Amniotic stem cell (primary cell): ENCODE measurements at regions not wholly inside any gene's neighbourhood (a gene's known extent, or its start where the extent isn't known, plus 50 kb on each side); places are given as distances from the start of the nearest gene placed in this dataset.

Source experiments
- DNase-seq: peaks from one replicate; lab custom pipeline; 2025; lab: John Stamatoyannopoulos, UW

DNA sequence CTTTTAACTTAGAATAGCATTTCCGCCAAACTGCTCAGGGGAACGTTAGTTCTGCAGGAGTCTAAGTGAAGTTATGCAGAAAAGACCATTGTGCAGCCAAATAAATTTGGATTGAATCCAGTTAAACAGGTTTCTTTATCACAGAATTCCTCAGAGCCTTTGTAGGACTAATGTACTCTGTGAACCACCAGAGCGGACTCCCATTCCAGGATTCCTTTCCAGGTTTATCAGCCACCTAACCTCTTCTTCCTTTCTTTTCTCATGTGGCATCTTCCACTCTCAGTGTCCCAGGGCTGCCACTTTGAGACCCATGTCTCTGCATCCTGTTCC lies 350.4 kb downstream of the TSN start:
- no peak for DNase-seq

DNA sequence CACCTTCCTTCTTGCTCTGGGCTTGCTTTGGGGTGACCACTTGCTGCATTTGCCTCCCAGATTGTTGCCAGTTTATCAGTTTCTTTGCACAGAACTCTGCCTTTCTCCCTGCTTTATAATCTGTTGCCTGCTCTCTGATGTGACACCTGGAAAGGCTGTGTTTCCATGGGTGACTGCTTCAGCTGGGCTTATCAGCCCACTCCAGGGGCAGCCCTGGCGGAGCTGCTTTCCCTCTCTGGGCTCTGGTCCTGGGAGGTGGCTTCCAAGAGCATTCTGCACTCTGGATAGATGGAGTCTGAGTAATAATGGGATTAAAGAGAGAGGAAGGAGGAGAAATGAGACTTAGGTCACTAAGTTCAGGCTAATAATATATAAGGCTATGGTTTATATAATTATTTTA lies 352.7 kb downstream of the TSN start:
- DNase-seq = no peak

DNA sequence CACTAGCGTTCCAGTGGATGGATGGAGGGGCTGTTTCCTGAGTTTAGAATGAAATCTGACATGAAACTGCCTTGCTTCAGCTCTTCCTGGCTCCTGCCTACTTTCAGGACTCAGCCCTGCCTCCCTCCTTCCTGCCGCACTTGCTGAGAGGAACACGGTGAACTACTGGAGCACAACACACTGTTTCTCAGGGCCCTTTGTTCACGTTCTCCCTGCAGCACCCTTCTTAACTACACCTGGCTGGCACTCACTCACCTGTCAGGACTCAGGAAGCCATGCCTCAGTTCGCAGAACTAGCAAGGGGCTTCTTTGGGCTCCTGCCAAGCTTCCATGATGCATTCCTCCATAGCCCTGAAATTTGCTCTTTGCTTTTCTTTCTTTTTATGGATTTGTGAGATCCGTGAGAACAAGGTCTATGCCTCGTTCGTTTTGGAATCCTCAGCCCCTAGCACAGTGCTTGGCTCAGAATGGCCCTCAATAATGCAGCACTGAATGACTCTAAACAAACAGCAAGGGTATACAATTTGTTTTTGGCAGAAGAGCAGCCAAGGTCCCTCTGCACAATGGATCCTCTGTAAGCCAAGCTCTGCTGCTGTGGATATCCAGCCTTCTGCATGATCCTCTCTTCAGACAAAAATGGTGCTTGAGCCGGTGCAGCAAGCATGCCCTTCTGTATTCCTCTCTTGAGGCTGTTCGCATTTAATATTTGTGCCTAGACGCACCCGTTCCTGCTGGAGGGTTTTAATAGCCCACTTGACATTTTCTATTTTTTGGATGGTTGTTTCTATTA lies 357.0 kb downstream of the TSN start:
- DNase-seq = no peak

DNA sequence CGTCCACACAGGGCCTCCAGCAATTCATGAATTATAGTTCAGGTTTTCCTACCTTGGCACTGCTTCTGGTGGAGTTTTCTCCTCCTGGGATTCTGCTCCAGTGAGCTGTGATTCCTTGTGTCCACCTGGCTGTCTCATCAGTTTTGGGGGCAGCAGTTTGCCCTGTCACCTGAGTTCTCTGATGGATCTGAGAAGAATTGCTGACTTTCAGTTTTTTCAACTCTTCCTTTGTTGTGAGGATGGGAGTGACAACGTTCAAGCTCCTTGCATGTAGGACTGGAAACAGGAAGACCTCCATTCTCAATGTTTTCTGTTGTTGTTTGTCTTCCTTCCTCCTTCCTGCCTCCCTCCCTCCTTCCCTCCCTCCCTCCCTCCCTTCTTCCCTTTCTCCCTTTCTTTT lies 359.0 kb downstream of the TSN start:
- DNase-seq = no peak

DNA sequence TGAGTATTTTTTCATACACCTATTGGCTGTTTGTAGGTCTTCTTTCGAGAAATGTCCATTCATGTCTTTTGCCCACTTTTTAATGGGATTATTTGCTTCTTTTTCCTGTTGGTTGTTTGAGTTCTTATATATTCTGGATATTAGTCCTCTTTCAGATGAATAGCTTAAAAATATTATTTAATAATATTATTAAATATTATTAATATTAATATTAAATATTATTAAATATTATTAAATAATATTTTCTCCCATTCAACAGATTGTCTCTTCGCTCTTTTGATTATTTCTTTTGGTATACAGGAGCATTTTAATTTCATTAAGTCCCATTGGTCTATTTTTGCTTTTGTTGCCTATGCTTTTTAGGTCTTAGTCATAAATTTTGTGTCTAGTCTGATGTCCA lies 361.9 kb downstream of the TSN start:
- DNase-seq = no peak

DNA sequence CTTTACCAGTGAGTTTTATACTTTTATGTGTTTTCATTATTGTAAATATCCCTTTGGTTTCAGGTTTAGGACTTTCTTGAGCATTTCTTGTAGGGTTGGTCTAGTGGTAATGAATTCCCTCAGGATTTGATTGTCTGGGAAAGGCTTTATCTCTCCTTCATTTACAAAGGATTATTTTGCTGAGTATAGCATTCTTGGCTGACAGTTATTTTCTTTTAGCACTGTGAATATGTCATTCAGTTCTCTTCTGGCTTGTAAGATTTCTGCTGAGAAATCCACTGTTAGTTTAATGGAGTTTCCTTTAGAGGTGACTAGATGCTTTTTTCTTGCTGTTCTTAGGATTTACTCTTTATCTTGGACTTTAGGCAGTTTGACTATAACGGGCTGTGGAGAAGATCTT lies 373.9 kb downstream of the TSN start:
- DNase-seq = no peak

DNA sequence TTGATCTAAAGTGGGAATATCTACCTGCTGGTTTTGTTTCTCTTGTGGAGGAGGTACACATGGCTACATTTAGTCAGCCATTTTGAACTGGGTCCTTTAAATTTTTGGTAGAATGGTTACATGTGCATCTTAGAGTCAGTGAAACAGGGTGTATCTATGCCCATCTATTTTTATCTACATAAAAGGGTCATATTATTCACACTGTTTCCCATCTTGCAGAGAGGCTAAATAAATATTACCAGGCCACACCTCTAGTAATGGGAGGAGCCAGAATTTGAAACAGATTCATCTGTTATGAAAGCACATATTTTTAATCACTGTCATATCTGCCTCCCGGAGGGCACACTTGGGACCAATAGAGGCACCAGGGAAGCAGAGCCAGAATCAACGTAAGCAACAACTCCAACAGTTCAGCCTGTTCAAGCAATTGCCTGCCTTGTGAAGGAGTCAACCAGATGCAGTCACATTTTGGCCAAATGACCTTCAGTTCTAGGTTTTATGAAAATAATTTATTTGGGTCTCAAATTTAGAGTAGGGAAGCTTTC lies 376.8 kb downstream of the TSN start:
- DNase-seq = no peak

DNA sequence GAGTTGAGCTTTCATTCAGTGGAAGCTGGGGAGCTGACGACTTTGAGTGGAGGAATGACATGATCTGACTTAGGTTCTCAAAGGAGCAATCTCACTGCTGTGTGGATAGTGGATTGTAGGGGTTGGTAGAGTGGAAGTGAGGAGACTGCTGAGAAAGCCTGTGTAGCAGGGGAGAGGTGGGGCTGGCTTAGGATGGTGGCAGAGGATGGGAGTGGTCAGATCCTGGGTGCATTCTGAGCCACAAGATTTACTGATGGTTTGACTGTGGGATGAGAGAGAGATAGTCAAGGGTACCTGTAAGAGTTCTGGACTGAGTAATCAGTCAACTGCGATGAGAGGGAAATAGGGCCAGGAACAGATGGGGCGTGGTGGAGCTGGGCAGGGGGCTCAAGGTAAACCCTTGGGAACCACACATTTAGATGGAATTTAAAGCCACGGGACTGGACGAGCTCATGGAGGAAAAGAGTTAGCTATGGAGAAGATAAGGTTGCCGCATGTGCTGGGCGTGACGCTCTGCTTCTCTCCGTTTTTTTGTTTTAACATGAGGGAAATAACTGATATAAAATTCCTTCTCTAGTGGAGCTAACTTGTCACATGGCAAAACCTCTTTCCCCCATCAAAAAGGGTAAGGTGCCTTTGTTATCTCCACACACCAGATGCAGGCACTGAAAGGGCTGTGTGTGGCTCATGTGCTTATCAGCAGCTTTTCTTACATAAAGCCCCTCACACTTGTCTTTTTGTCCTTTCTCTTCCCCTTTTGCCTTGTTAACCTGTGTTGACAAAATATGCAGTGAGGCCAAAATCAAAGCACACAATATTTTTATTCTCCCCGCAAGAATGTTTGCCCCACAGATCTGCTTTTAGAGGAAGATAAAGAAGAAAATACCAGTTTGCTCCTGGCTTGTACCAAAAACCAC lies 379.8 kb downstream of the TSN start:
- no peak for DNase-seq

DNA sequence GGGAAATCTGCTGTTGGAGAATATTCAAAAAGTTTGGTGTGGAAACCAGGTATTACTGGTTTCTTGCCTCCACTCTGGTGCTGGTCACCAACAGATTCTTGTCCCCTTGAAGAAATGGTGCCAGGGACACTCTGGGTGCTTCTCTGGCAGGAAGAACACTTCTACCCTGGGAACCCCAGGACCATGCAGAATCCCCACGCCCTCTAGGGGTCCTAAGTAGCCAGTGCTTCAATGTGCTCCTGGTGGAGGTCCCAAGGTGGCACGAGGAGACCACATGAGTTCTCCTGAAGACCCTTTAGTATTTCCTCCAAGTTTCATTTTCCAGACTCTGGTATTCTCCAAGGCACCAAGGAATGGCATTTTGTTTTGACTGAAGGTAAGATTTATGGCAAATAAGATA lies 380.6 kb downstream of the TSN start:
- DNase-seq = peak; percentile 6

DNA sequence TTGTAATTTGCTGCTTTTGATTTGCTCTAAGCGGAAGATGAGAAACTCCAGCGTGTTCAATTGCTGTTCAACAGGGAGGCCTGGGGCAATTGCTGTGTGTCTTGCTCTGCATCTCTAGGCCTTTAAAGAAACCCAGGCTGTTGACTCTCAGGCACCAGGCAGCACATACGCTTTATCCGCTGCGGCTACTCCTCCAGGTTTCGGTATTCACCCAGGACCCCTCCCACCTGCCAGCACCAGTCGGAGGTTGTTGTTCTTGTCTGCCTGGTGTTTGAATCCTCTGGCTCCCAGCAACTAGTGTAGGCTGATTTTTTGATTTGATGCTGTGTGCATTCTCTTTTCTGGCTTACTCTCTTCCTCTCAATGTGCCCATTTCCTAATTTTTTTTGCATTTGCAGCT lies 383.1 kb downstream of the TSN start:
- DNase-seq = no peak

DNA sequence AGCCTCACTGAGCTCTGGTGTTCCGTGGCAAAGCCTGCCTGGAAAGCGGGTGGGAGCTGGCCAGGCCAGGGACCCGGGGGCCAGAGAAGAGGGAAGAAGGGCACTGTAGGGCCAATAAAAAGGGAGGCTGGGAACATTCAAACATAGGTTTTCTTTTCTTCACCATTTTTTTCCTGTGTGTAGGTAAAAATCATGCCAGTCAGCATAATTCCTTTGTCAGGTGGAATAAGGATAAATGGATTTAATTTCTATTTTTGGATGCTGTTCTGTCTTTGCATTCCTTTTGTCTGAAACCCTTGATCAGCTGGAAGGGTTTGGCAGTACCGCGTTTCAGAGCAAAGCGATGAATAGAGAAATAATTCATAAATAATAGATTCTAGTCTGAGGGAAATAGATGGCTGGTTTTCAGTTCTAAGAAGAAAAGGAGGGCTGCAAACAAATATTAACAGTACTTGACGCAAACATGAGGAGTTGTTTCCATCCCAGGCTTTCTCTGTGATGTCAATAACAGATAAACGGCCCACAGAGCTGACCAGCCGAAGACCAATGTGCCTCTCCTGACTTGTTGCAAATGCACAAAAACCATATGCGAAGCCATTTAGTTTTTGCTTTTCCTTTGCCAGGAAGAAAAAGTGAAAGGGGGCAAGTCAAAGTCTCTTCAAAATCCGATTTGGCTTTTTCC lies 384.4 kb downstream of the TSN start:
- DNase-seq = no peak

DNA sequence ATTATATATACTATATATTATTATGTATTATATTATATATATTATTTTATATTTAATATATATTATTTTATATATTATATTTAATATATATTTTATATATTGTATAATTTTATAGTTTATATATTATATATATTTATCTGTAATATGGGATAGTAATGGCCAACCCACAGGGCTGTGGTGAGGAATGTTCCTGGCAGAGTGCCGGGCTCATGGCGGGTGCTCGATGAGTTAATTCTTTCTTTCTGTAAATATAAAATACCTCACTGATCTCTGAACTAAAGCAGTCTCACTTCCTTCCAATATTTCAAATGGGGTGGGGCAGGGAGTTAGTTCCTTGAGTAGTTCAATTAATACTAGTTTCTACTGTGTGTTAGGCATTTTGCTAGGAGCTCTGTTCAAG lies 389.4 kb downstream of the TSN start:
- no peak for DNase-seq

DNA sequence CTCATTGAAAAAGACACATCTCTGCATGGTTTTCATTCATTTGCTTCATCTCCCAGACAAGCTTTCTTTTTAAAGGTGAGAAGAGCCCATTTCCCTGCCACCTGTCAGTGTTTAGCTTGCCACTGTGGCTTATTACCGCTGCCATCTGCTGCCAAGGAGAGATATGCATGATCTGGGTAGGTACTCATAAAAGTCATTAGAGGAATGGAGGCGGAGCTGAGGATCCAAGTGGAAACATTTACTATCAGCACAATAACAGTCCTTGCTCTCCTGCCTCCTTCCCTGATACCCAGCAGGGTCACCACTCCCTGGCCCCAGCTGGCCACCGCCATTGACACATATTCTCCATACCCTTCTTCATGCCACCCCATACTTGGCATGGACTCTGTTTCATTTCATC lies 390.4 kb downstream of the TSN start:
- no peak for DNase-seq

DNA sequence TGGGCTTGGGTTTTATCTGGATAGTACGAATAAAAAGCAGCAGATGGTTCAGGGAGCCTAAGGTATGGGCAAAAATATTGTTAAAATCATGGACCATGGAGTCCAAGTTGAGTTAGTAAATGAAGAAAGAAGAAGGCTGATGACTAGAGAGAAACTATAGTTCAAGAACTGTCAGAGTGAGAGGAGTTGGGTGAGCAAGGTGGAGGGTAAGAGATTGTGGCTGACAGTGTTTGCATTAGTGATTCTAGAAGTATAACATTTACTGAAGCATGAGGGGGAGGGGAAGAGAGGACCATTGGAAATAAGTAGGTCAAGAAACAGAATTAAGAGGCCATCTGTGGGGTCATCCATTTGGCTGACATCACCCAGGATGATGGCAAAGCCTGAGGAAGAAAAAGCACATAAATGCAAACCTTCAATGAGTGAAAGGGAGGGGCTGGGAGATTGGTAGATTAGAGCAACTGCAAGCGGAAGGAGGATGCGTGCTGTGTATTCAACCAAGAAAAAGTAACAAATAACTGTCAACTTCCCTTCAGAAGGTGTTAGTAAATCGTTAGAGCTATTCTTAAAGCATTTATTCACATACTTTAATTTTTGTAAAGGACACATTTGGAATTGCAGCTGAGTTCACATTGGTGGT lies 392.8 kb downstream of the TSN start:
- DNase-seq = no peak

DNA sequence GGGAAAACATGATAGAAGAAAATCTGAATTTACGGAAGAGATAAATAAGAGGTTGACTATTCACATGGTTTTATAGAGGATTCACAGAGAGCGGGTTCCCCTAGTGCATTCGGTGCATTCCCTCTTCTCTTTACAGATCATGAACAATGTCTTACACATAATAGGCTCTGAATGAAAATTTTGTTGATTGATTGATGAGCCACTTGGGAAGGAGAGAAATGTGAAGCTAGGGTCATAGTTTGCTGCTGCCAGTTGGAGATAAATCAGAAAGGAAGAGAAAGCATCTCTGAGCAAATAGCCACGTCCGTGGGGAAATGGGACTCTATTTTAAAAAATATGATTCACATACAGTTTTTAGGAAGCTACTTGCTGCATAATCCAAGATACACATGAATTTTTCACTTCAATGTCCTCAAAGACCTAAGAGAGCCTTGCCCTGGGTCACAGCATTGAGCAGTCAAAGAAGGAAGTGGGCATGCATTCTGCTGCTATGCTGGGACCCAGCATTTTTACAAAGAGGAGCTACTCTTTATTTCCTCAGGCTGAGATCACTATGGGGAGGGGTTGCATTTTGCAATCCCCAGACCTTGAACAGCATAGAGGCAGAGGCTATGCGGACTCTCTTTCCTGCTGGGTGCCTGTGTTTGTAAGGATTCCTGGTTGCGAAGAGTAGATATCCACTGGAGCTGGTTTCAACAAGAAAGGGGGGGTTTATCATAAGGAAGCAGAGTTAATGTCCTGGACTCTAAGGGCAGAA lies 395.3 kb downstream of the TSN start:
- no peak for DNase-seq

DNA sequence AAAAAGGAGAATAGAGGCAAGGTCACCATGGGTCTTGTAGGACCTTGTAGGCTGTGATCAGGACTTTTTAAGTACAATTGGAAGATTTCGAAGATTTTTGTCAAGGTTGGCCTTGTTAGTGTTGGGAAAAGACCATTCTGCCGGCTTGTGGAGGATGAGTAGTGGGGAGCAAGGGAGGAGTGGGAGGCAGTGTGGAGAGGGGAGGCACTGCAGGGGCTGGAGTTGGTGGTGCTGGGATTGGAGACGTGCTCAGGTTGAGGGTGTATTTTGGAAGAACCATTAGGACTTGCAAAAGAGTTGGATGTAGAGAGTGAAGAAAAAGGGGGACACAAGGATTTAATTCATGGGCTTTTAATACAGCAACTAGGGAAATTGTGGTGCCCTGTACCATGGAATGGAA lies 397.1 kb downstream of the TSN start:
- DNase-seq = no peak

DNA sequence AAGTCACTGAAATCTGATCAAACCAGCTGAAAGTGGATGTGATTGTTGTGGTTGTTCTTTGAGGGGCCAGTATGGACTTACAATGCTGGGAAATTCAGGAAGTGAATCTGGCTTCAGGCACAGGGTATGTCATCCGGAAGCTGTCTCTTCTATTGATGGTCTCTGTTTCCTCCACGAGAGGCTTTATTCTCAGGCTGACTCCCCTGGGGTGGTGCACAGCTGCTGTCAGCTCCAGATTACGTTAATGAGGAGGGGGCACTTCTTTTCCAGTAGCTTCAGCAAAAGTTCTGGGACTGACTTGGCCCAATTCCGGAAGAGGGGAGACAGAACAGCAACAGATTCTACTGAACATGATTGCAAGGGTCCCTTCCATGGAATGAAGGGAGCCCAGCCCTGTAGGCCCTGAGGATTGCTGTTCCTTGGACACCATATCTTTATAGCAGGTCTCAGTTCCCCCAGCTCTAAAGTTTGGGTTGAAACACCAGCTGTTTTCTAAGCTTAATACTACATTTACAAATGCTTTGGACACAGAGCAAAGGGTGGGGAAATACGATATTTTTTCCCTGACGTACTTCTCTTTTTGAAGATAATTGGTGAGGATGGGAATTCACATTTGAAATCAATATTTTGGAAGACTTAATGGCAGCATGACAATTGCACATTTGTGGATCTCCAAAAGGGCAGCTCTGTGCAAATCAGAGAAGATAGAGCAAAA lies 400.9 kb downstream of the TSN start:
- no peak for DNase-seq

DNA sequence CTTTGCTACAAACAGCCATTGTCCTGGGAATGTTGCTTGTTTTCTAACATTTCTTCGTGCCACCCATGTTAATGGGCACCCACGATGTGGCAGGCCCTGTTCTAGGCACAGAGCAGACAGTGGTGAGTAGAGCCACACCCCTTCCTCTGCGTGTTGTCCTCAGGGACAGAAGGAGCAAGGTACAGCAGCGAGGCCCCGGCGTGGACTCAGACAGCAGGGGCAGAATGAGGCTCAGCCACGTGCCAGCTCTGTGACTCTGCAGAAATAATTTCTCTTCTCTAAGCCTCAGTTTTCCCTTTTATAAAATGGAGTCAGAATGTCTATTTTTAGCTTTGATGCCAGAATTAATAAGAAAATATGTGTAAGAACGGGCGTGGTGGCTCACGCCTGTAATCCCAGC lies 401.7 kb downstream of the TSN start:
- DNase-seq = no peak

DNA sequence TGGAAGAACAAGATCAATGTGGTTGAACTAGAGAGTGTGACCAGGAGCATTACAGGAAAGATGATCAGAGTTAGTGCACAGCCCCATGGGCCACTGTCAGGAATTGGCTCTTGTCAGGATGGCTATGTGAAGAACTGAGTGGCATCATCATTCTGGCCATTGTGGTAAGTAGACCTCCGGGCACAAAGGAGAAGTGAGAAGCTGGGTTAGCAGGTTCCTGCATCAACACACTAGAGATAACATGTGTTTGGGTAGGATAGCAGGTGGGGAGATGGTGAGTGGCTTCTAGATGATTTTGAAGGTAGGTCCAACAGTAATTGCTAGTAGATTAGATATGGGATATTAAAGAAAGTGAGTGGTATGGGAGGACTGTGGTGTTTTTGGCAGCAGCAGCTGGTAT lies 408.2 kb downstream of the TSN start:
- no peak for DNase-seq

DNA sequence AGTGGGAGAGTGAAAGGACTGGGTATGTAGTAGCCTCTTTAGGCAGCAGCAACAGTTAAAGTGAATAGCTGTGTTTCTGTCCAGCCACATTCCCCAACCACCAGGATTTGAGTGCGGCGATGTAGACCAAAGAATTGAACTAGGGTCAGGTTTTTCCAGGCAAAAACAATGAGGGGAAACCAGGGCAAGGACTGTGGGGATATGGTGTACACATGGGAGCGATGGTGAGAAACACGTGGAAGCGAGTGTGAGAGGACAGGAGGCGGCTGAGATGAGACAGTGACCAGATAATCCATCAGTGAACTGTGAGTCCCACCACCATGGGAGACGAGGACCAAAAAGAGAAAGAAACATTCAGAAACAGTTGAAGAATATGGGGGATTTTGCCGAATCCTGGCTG lies 409.5 kb downstream of the TSN start:
- DNase-seq = no peak

DNA sequence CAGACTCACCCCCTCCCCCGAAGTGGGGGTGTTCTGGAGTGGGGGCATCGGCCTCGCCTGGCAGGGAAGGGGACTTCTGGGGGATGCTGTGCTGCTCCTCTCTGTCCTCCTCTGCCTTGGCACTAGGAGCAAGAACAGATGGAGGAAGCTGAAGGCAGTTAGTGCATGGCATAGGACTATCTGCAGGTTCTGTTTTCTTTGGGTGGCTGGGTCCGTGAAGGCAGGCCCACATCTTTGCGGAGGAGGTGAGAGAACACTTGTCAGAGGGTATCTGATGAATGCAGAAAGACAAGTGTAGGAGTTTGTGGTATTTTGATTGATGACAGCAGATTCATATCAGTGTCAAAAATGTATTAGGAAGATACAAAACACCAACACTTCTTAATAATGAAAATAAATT lies 411.4 kb downstream of the TSN start:
- no peak for DNase-seq
